A673 (cell line): ENCODE measurements at regions not wholly inside any gene's neighbourhood (a gene's known extent, or its start where the extent isn't known, plus 50 kb on each side); places are given as distances from the start of the nearest gene placed in this dataset.
"Not testable (repeated sequence)": the region's sequence is repeated elsewhere in the genome, so short reads cannot be mapped to it uniquely, and the experiment has no call there.

Experiments
- EZH2 ChIP-seq: fragments of 200-600 bp; sonication (generic); IDR thresholded peaks from 2 replicates; pipeline ENCODE4 v1.6.1; 2017; ENCODE audit warnings: borderline replicate concordance, low read depth, mild to moderate bottlenecking, mixed read lengths, antibody characterized with exemption, low read length; ENCODE audit not compliant: poor library complexity, severe bottlenecking
- TF ChIP-seq, protein P1 (sequence below): fragments of 300-800, 200-600 bp; sonication (generic); conservative IDR thresholded peaks from 2 replicates; pipeline ENCODE4 v1.5.1; 2017; ENCODE audit warnings: low read depth, mild to moderate bottlenecking, antibody characterized with exemption, low read length, moderate library complexity, mixed read lengths

DNA sequence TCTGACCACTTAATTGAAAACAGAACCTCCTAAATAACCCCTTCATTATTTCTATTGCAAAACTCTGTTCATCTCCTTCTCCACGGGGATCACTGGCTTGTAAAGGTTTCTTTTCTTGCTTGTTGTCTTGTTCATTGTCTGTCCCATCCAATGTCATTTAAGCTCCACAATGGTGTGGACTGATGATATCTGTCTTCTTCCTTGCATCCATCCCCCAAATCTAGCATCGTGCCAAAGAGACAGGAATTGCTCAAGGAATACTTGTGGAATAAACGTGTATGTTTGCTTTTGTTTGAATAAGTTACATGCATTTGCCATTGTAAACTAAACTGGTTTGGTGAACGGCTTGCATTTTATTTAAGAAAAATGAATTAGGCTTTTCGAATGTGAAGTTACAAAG is 306.8 kb upstream of the POM121L12 start:
- not testable (repeated sequence) for TF ChIP-seq EZH2
- TF ChIP-seq, protein P1, sequence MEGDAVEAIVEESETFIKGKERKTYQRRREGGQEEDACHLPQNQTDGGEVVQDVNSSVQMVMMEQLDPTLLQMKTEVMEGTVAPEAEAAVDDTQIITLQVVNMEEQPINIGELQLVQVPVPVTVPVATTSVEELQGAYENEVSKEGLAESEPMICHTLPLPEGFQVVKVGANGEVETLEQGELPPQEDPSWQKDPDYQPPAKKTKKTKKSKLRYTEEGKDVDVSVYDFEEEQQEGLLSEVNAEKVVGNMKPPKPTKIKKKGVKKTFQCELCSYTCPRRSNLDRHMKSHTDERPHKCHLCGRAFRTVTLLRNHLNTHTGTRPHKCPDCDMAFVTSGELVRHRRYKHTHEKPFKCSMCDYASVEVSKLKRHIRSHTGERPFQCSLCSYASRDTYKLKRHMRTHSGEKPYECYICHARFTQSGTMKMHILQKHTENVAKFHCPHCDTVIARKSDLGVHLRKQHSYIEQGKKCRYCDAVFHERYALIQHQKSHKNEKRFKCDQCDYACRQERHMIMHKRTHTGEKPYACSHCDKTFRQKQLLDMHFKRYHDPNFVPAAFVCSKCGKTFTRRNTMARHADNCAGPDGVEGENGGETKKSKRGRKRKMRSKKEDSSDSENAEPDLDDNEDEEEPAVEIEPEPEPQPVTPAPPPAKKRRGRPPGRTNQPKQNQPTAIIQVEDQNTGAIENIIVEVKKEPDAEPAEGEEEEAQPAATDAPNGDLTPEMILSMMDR: not testable (repeated sequence)
